ENCODE measurements at regions not wholly inside any gene's neighbourhood (a gene's known extent, or its start where the extent isn't known, plus 50 kb on each side); places are given as distances from the start of the nearest gene placed in this dataset.

DNA sequence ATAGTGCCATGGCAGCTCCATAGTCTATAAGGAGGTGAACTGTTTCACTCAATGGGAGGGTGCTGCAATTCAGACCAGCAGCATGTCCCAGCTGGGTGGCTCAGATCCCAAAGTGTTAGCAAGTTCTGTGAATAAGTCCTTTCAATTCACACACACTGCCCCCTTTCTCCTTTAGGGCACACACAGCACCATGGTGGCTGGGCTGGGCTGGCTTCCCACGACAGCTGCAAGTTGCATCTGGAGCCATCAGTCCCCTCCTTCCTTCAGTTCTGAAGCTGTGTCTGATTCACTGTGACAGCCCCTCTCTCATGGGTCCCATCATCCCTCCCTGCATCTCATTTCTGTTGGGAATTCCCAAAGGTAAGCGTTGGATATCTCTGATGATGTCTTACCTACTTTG, 324.1 kb upstream of the NCAM1 start:
- DNase-seq (ENCODE audit: low read depth): no peak
- no peak overlapping the region for H3K4me3 ChIP-seq (replicated peaks; ENCODE audit: low read depth, low read length)
- TF ChIP-seq, protein P1, sequence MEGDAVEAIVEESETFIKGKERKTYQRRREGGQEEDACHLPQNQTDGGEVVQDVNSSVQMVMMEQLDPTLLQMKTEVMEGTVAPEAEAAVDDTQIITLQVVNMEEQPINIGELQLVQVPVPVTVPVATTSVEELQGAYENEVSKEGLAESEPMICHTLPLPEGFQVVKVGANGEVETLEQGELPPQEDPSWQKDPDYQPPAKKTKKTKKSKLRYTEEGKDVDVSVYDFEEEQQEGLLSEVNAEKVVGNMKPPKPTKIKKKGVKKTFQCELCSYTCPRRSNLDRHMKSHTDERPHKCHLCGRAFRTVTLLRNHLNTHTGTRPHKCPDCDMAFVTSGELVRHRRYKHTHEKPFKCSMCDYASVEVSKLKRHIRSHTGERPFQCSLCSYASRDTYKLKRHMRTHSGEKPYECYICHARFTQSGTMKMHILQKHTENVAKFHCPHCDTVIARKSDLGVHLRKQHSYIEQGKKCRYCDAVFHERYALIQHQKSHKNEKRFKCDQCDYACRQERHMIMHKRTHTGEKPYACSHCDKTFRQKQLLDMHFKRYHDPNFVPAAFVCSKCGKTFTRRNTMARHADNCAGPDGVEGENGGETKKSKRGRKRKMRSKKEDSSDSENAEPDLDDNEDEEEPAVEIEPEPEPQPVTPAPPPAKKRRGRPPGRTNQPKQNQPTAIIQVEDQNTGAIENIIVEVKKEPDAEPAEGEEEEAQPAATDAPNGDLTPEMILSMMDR (IDR thresholded peaks at IDR 0.05; ENCODE audit: low read length, missing control alignments): no peak

DNA sequence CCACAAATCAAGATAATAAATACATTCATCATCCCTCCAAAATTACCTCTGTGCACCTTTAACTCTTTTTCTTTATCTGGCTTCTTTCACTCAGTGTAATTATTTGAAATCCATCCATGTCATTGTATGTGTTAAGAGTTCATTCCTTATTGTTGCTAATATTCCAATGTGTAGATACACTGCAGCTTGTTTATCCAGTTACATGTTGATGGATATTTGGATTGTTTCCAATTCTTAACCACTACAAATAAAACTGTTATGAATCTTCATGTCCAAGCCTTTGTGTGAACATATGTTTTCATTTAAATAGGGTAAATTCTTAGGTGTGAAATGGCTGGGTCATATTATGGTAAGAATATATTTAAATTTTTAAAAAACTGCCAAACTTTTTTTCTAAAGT, 323.3 kb upstream of the NCAM1 start:
- TF ChIP-seq, protein P1 (IDR thresholded peaks at IDR 0.05; ENCODE audit: low read length, missing control alignments): no peak
- H3K4me3 ChIP-seq (replicated peaks; ENCODE audit: low read depth, low read length): no peak overlapping the region
- no peak for DNase-seq (ENCODE audit: low read depth)

DNA sequence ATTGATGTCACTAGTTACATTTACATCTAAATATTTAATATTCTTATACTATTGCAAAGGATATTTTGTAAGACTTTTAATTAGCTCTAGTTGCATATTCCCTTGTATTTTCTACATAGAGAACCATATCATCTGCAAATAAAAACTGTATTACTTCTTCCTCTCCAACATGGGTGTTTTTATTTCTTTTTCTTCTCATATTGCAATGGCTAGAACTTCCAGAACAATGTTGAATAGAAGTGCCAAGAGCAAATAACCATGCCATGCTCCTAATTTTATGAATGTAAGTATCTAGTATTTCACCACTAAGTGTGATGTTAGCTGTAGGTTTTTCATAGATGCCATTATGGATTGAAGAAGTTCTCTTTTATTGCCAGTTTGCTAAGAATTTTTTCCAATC, 321.8 kb upstream of the NCAM1 start:
- DNase-seq (ENCODE audit: low read depth): no peak
- H3K4me3 ChIP-seq (replicated peaks; ENCODE audit: low read depth, low read length): no peak overlapping the region
- TF ChIP-seq, protein P1 (IDR thresholded peaks at IDR 0.05; ENCODE audit: low read length, missing control alignments): no peak

DNA sequence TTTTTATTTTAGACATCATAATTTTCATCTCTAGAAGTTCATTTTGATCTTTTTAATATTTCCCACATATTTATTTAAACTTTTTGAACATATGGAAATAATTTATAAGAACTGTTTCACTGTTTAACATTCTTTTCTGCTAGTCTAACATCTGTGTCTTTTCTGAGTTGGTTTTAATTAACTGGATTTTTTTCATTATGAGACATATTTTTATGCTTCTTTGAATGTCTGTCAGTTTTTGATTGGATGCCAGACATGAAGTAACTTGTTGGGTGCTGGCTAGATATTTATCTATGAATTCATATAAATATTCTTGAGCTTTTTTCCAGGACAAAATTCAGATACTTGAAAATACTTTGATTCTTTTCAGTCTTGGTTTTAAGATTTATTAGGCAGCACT, 317.8 kb upstream of the NCAM1 start:
- TF ChIP-seq, protein P1 (IDR thresholded peaks at IDR 0.05; ENCODE audit: low read length, missing control alignments): no peak
- DNase-seq (ENCODE audit: low read depth): no peak
- H3K4me3 ChIP-seq (replicated peaks; ENCODE audit: low read depth, low read length): no peak overlapping the region

DNA sequence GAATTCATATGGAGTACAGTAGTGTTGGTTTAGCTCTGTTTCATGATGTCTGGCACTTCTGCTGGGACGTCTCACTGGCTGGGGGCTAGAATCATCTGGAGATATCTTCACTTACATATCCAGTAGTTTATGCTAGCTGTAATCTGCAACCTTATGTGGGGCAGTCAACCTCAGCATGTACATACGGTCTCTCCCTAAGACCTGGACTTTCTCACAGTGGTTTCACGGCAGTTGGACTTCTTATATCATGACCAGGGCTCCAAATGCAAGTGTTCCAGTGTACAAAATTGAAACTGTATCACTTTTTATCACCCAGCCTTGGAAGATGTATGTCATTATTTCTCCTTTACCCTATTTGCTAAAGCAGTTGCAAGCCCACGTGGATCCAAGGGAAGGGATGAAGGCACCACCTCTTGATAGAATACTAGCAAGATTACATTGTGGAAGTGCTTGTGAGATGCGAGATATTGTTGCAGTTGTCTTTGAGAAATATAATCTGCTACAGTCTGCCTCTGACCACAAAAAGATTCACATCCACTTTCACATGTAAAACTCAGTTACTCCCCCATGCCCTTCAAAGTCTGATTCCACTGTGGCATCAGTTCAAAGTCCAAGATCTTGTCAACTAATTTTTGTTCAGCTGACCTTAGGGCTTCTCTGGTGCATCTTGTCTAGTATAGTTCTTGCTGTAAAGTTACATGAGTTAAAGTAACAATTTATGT, 316.6 kb upstream of the NCAM1 start:
- no peak overlapping the region for H3K4me3 ChIP-seq (replicated peaks; ENCODE audit: low read depth, low read length)
- TF ChIP-seq, protein P1 (IDR thresholded peaks at IDR 0.05; ENCODE audit: low read length, missing control alignments): no peak
- DNase-seq (ENCODE audit: low read depth): no peak

DNA sequence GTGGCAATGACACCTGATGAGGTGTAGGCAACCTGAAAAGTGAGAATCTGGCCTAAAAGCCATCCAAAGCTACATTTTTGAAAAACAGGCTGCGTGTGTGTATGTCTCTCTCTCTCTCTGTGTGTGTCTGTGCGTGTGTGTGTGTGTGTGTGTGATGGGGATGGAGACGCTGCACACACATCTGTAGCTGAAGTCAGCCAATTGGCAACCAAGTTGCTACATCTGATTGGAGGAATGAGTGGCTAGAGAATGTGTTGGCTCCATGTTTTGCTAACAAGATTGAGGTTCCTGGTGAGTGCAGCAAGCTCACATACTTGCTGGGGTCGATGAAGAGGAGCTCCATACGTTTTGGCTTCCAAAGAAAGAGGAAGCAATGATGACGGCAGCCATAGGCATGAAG, 311.4 kb upstream of the NCAM1 start:
- DNase-seq (ENCODE audit: low read depth): no peak
- H3K4me3 ChIP-seq (replicated peaks; ENCODE audit: low read depth, low read length): no peak overlapping the region
- TF ChIP-seq, protein P1 (IDR thresholded peaks at IDR 0.05; ENCODE audit: low read length, missing control alignments): no peak

DNA sequence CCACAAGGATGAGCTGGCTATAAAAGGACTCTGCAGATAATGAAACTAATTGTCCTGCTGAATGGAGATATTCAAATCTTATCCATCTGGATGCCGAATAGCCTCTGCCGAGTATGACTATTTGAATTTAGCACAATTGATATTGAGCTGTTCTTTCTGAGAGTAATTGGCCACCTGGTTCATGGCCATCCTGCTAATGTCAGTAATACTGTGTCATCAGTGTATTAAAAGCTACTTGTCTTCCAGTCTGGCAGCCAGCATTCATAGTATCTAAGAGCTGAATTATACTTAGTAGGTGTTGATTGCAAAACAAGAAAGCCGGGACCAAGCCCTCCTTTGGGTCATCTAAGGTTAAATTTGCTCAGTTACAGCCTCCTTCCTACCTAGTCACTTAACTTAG, 310.7 kb upstream of the NCAM1 start:
- no peak for DNase-seq (ENCODE audit: low read depth)
- TF ChIP-seq, protein P1 (IDR thresholded peaks at IDR 0.05; ENCODE audit: low read length, missing control alignments): no peak
- H3K4me3 ChIP-seq (replicated peaks; ENCODE audit: low read depth, low read length): no peak overlapping the region
